Natural killer cell (primary cell): ENCODE measurements at regions not wholly inside any gene's neighbourhood (a gene's known extent, or its start where the extent isn't known, plus 50 kb on each side); places are given as distances from the start of the nearest gene placed in this dataset.
"Not testable (repeated sequence)": the region's sequence is repeated elsewhere in the genome, so short reads cannot be mapped to it uniquely, and the experiment has no call there.

ENCODE experiments used
- ATAC-seq, 3 donors: fragments of 150-1000 bp in 2 of 3; fragments of 200-7000 bp in 1 of 3; cut with Tn5 transposase; 1 replicate in 1 of 3; 2 replicates in 2 of 3; pipeline ENCODE4 v1.10.0; 2021; ENCODE audit warnings: mild to moderate bottlenecking in 2 of 3, moderate library complexity in 2 of 3
- DNase-seq, 2 donors: peaks; one replicate each; pipeline versions ENCODE4 v3.0.0 to v3.0.0-alpha.2; 2013 to 2021; ENCODE audit warnings: mixed read lengths in 1 of 2
- H3K27ac ChIP-seq: one replicate; pipeline ENCODE4 v1.5.1; 2013; ENCODE audit warnings: mild to moderate bottlenecking, low read length
- H3K27me3 ChIP-seq: one replicate; pipeline ENCODE4 v1.6.1; 2013; ENCODE audit warnings: low read length; ENCODE audit not compliant: control insufficient read depth, insufficient read depth
- H3K36me3 ChIP-seq: one replicate; pipeline ENCODE4 v1.6.1; 2013; ENCODE audit warnings: low read length; ENCODE audit not compliant: control insufficient read depth, insufficient read depth
- H3K4me1 ChIP-seq: one replicate; pipeline ENCODE4 v1.6.1; 2013; ENCODE audit warnings: low read length; ENCODE audit not compliant: control insufficient read depth, insufficient read depth
- H3K4me3 ChIP-seq: one replicate; pipeline ENCODE4 v1.5.1; 2013; ENCODE audit warnings: low read length
- H3K9me3 ChIP-seq: one replicate; pipeline ENCODE4 v1.6.1; 2013; ENCODE audit warnings: low read length; ENCODE audit not compliant: control insufficient read depth, insufficient read depth
- H3K27ac Mint-ChIP-seq, 2 donors: one replicate each; pipeline ENCODE4 v1.8.0; 2022; ENCODE audit warnings: mild to moderate bottlenecking in 2 of 2, mixed read lengths in 2 of 2, moderate library complexity in 1 of 2
- H3K27me3 Mint-ChIP-seq, 2 donors: one replicate each; pipeline ENCODE4 v1.8.0; 2022; ENCODE audit warnings: low read depth in 2 of 2, mixed read lengths in 2 of 2
- H3K36me3 Mint-ChIP-seq: one replicate; pipeline ENCODE4 v1.8.0; 2022; ENCODE audit warnings: mixed read lengths
- H3K4me1 Mint-ChIP-seq, 2 donors: one replicate each; pipeline ENCODE4 v1.8.0; 2022; ENCODE audit warnings: mixed read lengths in 2 of 2
- H3K4me3 Mint-ChIP-seq: one replicate; pipeline ENCODE4 v1.8.0; 2022; ENCODE audit warnings: mild to moderate bottlenecking, moderate library complexity, mixed read lengths
- H3K9me3 Mint-ChIP-seq, 2 donors: one replicate each; pipeline ENCODE4 v1.8.0; 2022; ENCODE audit warnings: mixed read lengths in 2 of 2
- CTCF ChIP-seq: fragments of 200-600 bp; IDR thresholded peaks from one replicate; pipeline ENCODE4 v1.8.0; 2022; ENCODE audit warnings: antibody characterized with exemption
- WGBS: methylation state at CpG from one replicate; pipeline ENCODE4 v1.1.7; 2013; ENCODE audit warnings: missing lambda C conversion rate; ENCODE audit not compliant: insufficient coverage; 5-methylcytosine and 5-hydroxymethylcytosine counted together
- intact Hi-C: fragments of 100-400 bp; cut with micrococcal nuclease; formaldehyde crosslinking; loops from one replicate; pipeline ENCODE4 v1.14.2; 2022

- no peak overlapping the region for H3K27ac Mint-ChIP-seq
These were observed 476.5 kb upstream of the SALL3 start for GRCh38 chr18:78503129-78503528.

DNA sequence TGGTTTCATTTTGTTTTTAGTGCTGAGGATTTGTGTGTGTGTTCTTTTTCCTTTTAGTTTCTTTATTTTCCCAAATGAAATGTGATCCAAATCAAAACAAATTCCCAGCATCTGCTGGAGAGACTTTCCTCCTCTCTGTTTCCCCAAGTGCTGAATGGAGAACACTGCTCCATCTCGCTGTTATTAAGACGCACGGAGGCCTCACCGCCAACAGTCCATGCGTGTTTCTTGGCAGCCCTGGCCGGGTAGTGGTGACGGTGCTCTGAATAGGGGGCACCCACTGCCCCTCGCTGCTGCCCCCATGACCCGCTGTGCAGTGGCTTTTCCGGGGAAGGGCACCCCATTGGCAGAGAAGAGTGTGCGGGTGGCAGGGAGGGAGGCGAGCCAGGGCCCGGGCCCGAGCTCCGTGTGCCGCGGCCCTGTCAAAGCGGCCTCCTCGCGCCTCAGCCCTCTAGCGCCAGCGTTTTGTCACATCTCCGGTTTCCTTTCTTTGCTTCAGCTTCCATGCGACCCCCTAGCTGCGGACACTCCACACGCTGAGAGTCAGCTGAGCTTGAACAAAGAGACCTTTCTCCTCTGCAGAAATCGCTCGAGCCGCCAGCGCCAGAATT is 473.7 kb upstream of the SALL3 start:
- Mint-ChIP-seq H3K4me1 (no peaks in the 10 kb centered on the region), H3K27me3 (no peaks in the 10 kb centered on the region), H3K9me3 (peaks cover 0 to 7% of the 10 kb centered on the region in 2 donors), H3K4me3 (no peak overlapping the region), H3K36me3 (no peaks in the 10 kb centered on the region), H3K27ac (no peak overlapping the region)
- TF ChIP-seq CTCF: no peak
- no peaks in the 10 kb centered on the region for H3K36me3 ChIP-seq
- H3K27ac ChIP-seq: no peak overlapping the region
- intact Hi-C loops: no loop called here
- H3K4me1 ChIP-seq: no peaks in the 10 kb centered on the region
- H3K4me3 ChIP-seq: no peak overlapping the region
- DNase-seq (no peak), ATAC-seq (no peak)
- peaks cover 14% of the 10 kb centered on the region for H3K9me3 ChIP-seq
- WGBS: 79% methylated on average over 30 of the region's 30 CpGs
- H3K27me3 ChIP-seq: no peaks in the 10 kb centered on the region

More at GRCh38 chr18:78503129-78503528, 476.5 kb upstream of the SALL3 start:
- H3K9me3 ChIP-seq: peaks cover 14% of the 10 kb centered on the region
- no peak overlapping the region for H3K4me3 Mint-ChIP-seq
- H3K4me3 ChIP-seq: no peak overlapping the region
- DNase-seq (no peak), ATAC-seq (no peak)
- H3K9me3 Mint-ChIP-seq: peaks cover 0 to 2% of the 10 kb centered on the region in 2 donors
- no peaks in the 10 kb centered on the region for H3K36me3 ChIP-seq
- intact Hi-C loops: no loop called here
- H3K27ac ChIP-seq: no peak overlapping the region
- H3K36me3 Mint-ChIP-seq: no peaks in the 10 kb centered on the region
- WGBS: 96% methylated on average over 15 of the region's 15 CpGs
- H3K4me1 Mint-ChIP-seq: no peaks in the 10 kb centered on the region
- no peaks in the 10 kb centered on the region for H3K4me1 ChIP-seq
- no peaks in the 10 kb centered on the region for H3K27me3 ChIP-seq
- peaks cover 0 to 2% of the 10 kb centered on the region in 2 donors for H3K27me3 Mint-ChIP-seq
- no peak for TF ChIP-seq CTCF

GRCh38 chr18:78507217-78507616 is 472.4 kb upstream of the SALL3 start:
- intact Hi-C loops: no loop called here
- H3K4me1 Mint-ChIP-seq: no peaks in the 10 kb centered on the region
- no peak overlapping the region for H3K4me3 Mint-ChIP-seq
- Histone ChIP-seq H3K36me3 (no peaks in the 10 kb centered on the region), H3K27ac (no peak overlapping the region), H3K4me3 (no peak overlapping the region), H3K9me3 (peaks cover 11% of the 10 kb centered on the region), H3K4me1 (no peaks in the 10 kb centered on the region), H3K27me3 (no peaks in the 10 kb centered on the region)
- no peaks in the 10 kb centered on the region for H3K27me3 Mint-ChIP-seq
- H3K27ac Mint-ChIP-seq: no peak overlapping the region
- no peak for ATAC-seq
- peaks cover 0 to 7% of the 10 kb centered on the region in 2 donors for H3K9me3 Mint-ChIP-seq
- TF ChIP-seq CTCF: no peak
- WGBS: 88% methylated on average over 12 of the region's 12 CpGs
- DNase-seq: no peak
- H3K36me3 Mint-ChIP-seq: no peaks in the 10 kb centered on the region

GRCh38 chr18:78508228-78508824 is 471.3 kb upstream of the SALL3 start:
- H3K36me3 ChIP-seq, intact Hi-C loops, H3K4me1 Mint-ChIP-seq, H3K27me3 Mint-ChIP-seq, H3K9me3 ChIP-seq, DNase-seq, H3K27me3 ChIP-seq, ATAC-seq, H3K4me3 ChIP-seq, H3K4me1 ChIP-seq, H3K27ac ChIP-seq, H3K36me3 Mint-ChIP-seq, H3K4me3 Mint-ChIP-seq, H3K9me3 Mint-ChIP-seq, H3K27ac Mint-ChIP-seq: not testable (repeated sequence)
- WGBS: 89% methylated on average over 18 of the region's 19 CpGs
